SK-N-SH treated with all-trans-retinoic acid at 6 μM for 48 hours (cell line): ENCODE measurements at regions not wholly inside any gene's neighbourhood (a gene's known extent, or its start where the extent isn't known, plus 50 kb on each side); places are given as distances from the start of the nearest gene placed in this dataset.

Source experiments
- ATAC-seq: fragments of 200-7000 bp; cut with Tn5 transposase; 3 replicates; pipeline ENCODE4 v1.9.1; 2020; ENCODE audit warnings: mild to moderate bottlenecking, moderate library complexity
- BACH2 ChIP-seq: fragments of 250-450 bp; sonication (Bioruptor Pico); IDR thresholded peaks from 2 replicates; pipeline ENCODE4 v1.9.0; 2021; ENCODE audit warnings: mild to moderate bottlenecking, borderline replicate concordance
- CREB5 ChIP-seq: fragments of 250-450 bp; sonication (Bioruptor Pico); IDR thresholded peaks from 2 replicates; pipeline ENCODE4 v1.5.1; 2020; ENCODE audit warnings: low read depth, mild to moderate bottlenecking, moderate library complexity
- CSDC2 ChIP-seq: fragments of 250-450 bp; sonication (Bioruptor Pico); IDR thresholded peaks from 2 replicates; pipeline ENCODE4 v1.5.0; 2020; ENCODE audit warnings: mild to moderate bottlenecking, moderate library complexity
- CSRNP3 ChIP-seq: fragments of 250-450 bp; sonication (Bioruptor Pico); IDR thresholded peaks from 2 replicates; pipeline ENCODE4 v1.5.1; 2021; ENCODE audit warnings: mild to moderate bottlenecking, moderate library complexity
- ESRRG ChIP-seq: fragments of 250-450 bp; sonication (Bioruptor Pico); IDR thresholded peaks from 2 replicates; pipeline ENCODE4 v1.6.1; 2021; ENCODE audit warnings: mild to moderate bottlenecking
- ISL1 ChIP-seq: fragments of 250-450 bp; sonication (Bioruptor Pico); IDR thresholded peaks from 2 replicates; pipeline ENCODE4 v2.1.2; 2022; ENCODE audit warnings: mild to moderate bottlenecking, moderate library complexity
- PATZ1 ChIP-seq: fragments of 250-450 bp; sonication (Bioruptor Pico); IDR thresholded peaks from 2 replicates; pipeline ENCODE4 v1.8.0; 2020; ENCODE audit warnings: mild to moderate bottlenecking, moderate library complexity, borderline replicate concordance
- RARB ChIP-seq: fragments of 250-450 bp; sonication (Bioruptor Pico); IDR thresholded peaks from 2 replicates; pipeline ENCODE4 v1.8.0; 2021; ENCODE audit warnings: mild to moderate bottlenecking, moderate library complexity
- SNAI2 ChIP-seq: fragments of 250-450 bp; sonication (Bioruptor Pico); IDR thresholded peaks from 2 replicates; pipeline ENCODE4 v1.5.0; 2020; ENCODE audit warnings: mild to moderate bottlenecking, moderate library complexity
- TCF4 ChIP-seq: fragments of 250-450 bp; sonication (Bioruptor Pico); IDR thresholded peaks from 2 replicates; pipeline ENCODE4 v1.8.0; 2021; ENCODE audit warnings: mild to moderate bottlenecking, moderate library complexity, borderline replicate concordance
- TOX ChIP-seq: fragments of 250-450 bp; sonication (Bioruptor Pico); IDR thresholded peaks from 2 replicates; pipeline ENCODE4 v1.8.0; 2021; ENCODE audit warnings: mild to moderate bottlenecking, moderate library complexity, borderline replicate concordance
- TSHZ2 ChIP-seq: fragments of 250-450 bp; sonication (Bioruptor Pico); IDR thresholded peaks from 2 replicates; pipeline ENCODE4 v1.5.0; 2020; ENCODE audit warnings: mild to moderate bottlenecking, moderate library complexity
- ZFP30 ChIP-seq: fragments of 450-650 bp; formaldehyde crosslinking; IDR thresholded peaks from 2 replicates; pipeline ENCODE4 v1.5.0; 2022; ENCODE audit warnings: mild to moderate bottlenecking, moderate library complexity
- ZNF565 ChIP-seq: fragments of 450-650 bp; formaldehyde crosslinking; conservative IDR thresholded peaks from 2 replicates; pipeline ENCODE4 v1.5.0; 2020; ENCODE audit warnings: low read depth, mild to moderate bottlenecking, moderate library complexity
- ZNF70 ChIP-seq: fragments of 450-650 bp; formaldehyde crosslinking; IDR thresholded peaks from 2 replicates; pipeline ENCODE4 v1.5.0; 2020; ENCODE audit warnings: mild to moderate bottlenecking, moderate library complexity
- TF ChIP-seq, protein P1 (sequence below): fragments of 250-450 bp; sonication (Bioruptor Pico); IDR thresholded peaks from 2 replicates; pipeline ENCODE4 v1.8.0; 2021; ENCODE audit warnings: low read depth, mild to moderate bottlenecking, moderate library complexity, borderline replicate concordance

- 0 out of 2 replicates have a peak, but pooled peaks have one; percentile 13 for TF ChIP-seq SNAI2 (CRISPR knock-in tag)
- TF ChIP-seq BACH2, result no peak
- TF ChIP-seq, all 23 proteins: peak for 1
- peak; percentile 78 for ATAC-seq
Measured at GRCh38 chr7:30225863-30226613, 58.4 kb upstream of the ZNRF2 start.

DNA sequence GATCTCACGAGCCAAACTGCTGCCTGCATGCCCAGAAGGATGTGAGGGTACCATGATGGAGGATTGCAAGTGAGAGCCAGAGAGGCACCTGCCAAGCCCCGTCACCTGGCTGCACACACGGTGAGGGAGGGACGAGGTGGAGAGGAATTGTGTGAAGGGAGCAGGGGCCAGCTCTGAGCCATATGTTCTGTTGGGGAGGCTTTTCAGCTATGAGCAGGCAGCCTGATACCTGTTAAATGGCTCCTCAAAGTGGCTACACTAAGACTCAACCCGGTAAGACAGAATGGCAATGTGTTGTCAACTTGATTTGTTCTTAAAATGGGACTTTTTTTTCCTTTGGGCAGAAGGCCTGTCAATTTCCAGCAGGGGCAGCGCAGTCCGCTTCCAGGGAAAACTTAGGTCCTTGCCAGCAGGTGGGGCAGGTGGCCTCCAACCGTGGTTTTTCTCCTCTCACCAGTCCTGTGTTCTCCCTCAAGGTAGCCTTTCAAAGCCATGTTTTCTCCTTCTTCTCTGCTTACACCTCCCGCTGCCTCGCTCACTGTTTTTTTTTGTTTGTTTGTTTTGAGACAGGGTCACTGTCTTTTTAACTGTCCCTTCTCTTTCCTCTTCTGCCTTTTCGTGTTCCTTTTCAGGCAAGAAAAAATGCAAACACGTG, 57.7 kb upstream of the ZNRF2 start:
- no peak for TF ChIP-seq TCF4
- no peak for TF ChIP-seq ISL1
- no peak for TF ChIP-seq TOX
- no peak for TF ChIP-seq CSRNP3 (CRISPR knock-in tag)
- TF ChIP-seq SNAI2 (CRISPR knock-in tag), result no peak
- no peak for TF ChIP-seq ZFP30 (CRISPR knock-in tag)
- TF ChIP-seq PATZ1, result no peak
- TF ChIP-seq ZNF565 (CRISPR knock-in tag), result no peak
- no peak for TF ChIP-seq TSHZ2 (CRISPR knock-in tag)
- no peak for TF ChIP-seq CREB5
- no peak for TF ChIP-seq ZNF70
- TF ChIP-seq, protein P1, sequence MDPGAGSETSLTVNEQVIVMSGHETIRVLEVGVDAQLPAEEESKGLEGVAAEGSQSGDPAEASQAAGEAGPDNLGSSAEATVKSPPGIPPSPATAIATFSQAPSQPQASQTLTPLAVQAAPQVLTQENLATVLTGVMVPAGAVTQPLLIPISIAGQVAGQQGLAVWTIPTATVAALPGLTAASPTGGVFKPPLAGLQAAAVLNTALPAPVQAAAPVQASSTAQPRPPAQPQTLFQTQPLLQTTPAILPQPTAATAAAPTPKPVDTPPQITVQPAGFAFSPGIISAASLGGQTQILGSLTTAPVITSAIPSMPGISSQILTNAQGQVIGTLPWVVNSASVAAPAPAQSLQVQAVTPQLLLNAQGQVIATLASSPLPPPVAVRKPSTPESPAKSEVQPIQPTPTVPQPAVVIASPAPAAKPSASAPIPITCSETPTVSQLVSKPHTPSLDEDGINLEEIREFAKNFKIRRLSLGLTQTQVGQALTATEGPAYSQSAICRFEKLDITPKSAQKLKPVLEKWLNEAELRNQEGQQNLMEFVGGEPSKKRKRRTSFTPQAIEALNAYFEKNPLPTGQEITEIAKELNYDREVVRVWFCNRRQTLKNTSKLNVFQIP (CRISPR knock-in tag), result no peak
- no peak for TF ChIP-seq RARB (CRISPR knock-in tag)
- TF ChIP-seq ESRRG, result no peak
- ATAC-seq, result peak; percentile 73

DNA sequence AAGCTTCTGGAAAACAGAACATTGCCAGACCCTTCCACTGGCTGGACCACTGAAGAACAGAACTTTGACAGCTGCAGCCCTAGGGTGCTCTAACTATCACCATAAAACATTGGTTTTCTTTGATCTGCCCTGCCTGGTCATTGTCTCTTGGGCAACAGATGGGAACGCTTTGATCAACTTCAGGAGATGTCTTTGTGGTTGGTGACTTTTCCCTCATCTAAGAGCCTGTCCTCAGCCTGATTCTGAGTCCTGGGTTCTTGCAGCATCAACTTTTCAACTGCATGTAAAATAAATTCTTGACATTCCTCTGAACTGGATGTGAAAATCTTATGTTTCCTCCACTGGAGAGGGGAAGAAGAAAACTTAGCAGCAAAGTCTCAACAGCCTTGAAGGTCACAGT, 53.1 kb upstream of the ZNRF2 start:
- ATAC-seq, result no peak
- TF ChIP-seq TCF4, result no peak
- TF ChIP-seq CREB5, result no peak
- no peak for TF ChIP-seq ZFP30 (CRISPR knock-in tag)
- TF ChIP-seq TOX, result no peak
- TF ChIP-seq ZNF565 (CRISPR knock-in tag), result no peak
- TF ChIP-seq ESRRG, result no peak
- no peak for TF ChIP-seq PATZ1
- no peak for TF ChIP-seq CSRNP3 (CRISPR knock-in tag)
- TF ChIP-seq CSDC2 (CRISPR knock-in tag), result no peak
- no peak for TF ChIP-seq SNAI2 (CRISPR knock-in tag)
